Fibroblast of lung (primary cell): ENCODE measurements at regions not wholly inside any gene's neighbourhood (a gene's known extent, or its start where the extent isn't known, plus 50 kb on each side); places are given as distances from the start of the nearest gene placed in this dataset.

Source experiments
- DNase-seq, 2 donors: peaks; one replicate each; pipeline versions ENCODE4 v3.0.0 to v3.0.0-alpha.2; 2010; ENCODE audit warnings: low read depth in 2 of 2
- H2AFZ ChIP-seq: 2 replicates; pipeline ENCODE4 v1.5.1; 2012; ENCODE audit warnings: low read length, control low read depth, inconsistent platforms
- H3K27ac ChIP-seq: 2 replicates; pipeline ENCODE4 v1.5.1; 2011; ENCODE audit warnings: low read length, control low read depth; ENCODE audit not compliant: insufficient read depth
- H3K27me3 ChIP-seq: 2 replicates; pipeline ENCODE4 v1.5.1; 2011; ENCODE audit warnings: mild to moderate bottlenecking, low read length; ENCODE audit not compliant: control insufficient read depth, insufficient read depth
- H3K36me3 ChIP-seq: 2 replicates; pipeline ENCODE4 v1.5.1; 2011; ENCODE audit warnings: low read length; ENCODE audit not compliant: control insufficient read depth, insufficient read depth
- H3K4me1 ChIP-seq: 2 replicates; pipeline ENCODE4 v1.5.1; 2011; ENCODE audit warnings: low read length; ENCODE audit not compliant: control insufficient read depth, insufficient read depth; ENCODE audit errors: extremely low read depth
- H3K4me2 ChIP-seq: 2 replicates; pipeline ENCODE4 v1.5.1; 2011; ENCODE audit warnings: low read length, control low read depth; ENCODE audit not compliant: insufficient read depth; ENCODE audit errors: extremely low read depth
- H3K4me3 ChIP-seq, 4 experiments: fragments of 200-600 bp in 1 of 4; sonication (generic) in 1 of 4; replicated peaks in 1 of 4; 2 replicates each; pipeline ENCODE4 v1.5.1; 2011 to 2016; ENCODE audit warnings: low read length in 4 of 4, low read depth in 3 of 4, mild to moderate bottlenecking in 3 of 4, control low read depth in 2 of 4, inconsistent platforms in 1 of 4, mixed read lengths in 1 of 4; ENCODE audit not compliant: insufficient read depth in 1 of 4; ENCODE audit errors: control extremely low read depth in 1 of 4
- H3K79me2 ChIP-seq: 2 replicates; pipeline ENCODE4 v1.5.1; 2012; ENCODE audit warnings: mild to moderate bottlenecking, low read length, inconsistent platforms; ENCODE audit not compliant: control insufficient read depth, insufficient read depth
- H3K9ac ChIP-seq: 2 replicates; pipeline ENCODE4 v1.5.1; 2011; ENCODE audit warnings: mild to moderate bottlenecking, low read length, control low read depth; ENCODE audit not compliant: insufficient read depth
- H3K9me3 ChIP-seq: 2 replicates; pipeline ENCODE4 v1.5.1; 2012; ENCODE audit warnings: low read depth, low read length; ENCODE audit not compliant: control insufficient read depth, insufficient read depth
- H4K20me1 ChIP-seq: 2 replicates; pipeline ENCODE4 v1.5.1; 2011; ENCODE audit warnings: low read length; ENCODE audit not compliant: control insufficient read depth, insufficient read depth; ENCODE audit errors: extremely low read depth
- EZH2 ChIP-seq: IDR thresholded peaks from 2 replicates; pipeline ENCODE4 v1.5.1; 2012; ENCODE audit warnings: low read length, control low read depth, mild to moderate bottlenecking; ENCODE audit errors: missing control alignments
- TF ChIP-seq, protein P1 (sequence below), 2 donors: IDR thresholded peaks in 1 of 2; conservative IDR thresholded peaks in 1 of 2; 1 replicate in 1 of 2; 2 replicates in 1 of 2; pipeline ENCODE4 v1.5.1; 2011 to 2012; ENCODE audit warnings: low read length in 2 of 2, control low read depth in 1 of 2, inconsistent platforms in 1 of 2, low read depth in 1 of 2, mild to moderate bottlenecking in 1 of 2

GRCh38 chr7:10672186-10672585 lies 301.5 kb upstream of the PHF14 start:
- H4K20me1 ChIP-seq: no peaks in the 10 kb centered on the region
- no peak overlapping the region for H3K9ac ChIP-seq
- no peak overlapping the region for H2AFZ ChIP-seq
- TF ChIP-seq, protein P1, sequence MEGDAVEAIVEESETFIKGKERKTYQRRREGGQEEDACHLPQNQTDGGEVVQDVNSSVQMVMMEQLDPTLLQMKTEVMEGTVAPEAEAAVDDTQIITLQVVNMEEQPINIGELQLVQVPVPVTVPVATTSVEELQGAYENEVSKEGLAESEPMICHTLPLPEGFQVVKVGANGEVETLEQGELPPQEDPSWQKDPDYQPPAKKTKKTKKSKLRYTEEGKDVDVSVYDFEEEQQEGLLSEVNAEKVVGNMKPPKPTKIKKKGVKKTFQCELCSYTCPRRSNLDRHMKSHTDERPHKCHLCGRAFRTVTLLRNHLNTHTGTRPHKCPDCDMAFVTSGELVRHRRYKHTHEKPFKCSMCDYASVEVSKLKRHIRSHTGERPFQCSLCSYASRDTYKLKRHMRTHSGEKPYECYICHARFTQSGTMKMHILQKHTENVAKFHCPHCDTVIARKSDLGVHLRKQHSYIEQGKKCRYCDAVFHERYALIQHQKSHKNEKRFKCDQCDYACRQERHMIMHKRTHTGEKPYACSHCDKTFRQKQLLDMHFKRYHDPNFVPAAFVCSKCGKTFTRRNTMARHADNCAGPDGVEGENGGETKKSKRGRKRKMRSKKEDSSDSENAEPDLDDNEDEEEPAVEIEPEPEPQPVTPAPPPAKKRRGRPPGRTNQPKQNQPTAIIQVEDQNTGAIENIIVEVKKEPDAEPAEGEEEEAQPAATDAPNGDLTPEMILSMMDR (conservative IDR thresholded peaks at IDR 0.05 in 1 of 2, IDR thresholded peaks at IDR 0.05 in 1 of 2; ENCODE audit: low read depth in 1 of 2, low read length in 2 of 2): no peak
- no peak for TF ChIP-seq EZH2
- no peaks in the 10 kb centered on the region for H3K9me3 ChIP-seq
- H3K4me1 ChIP-seq: no peaks in the 10 kb centered on the region
- no peak for DNase-seq
- H3K27ac ChIP-seq: no peak overlapping the region
- H3K4me3 ChIP-seq: no peak overlapping the region
- H3K79me2 ChIP-seq: no peaks in the 10 kb centered on the region
- H3K27me3 ChIP-seq: no peaks in the 10 kb centered on the region
- H3K36me3 ChIP-seq: no peaks in the 10 kb centered on the region
- no peak overlapping the region for H3K4me2 ChIP-seq

DNA sequence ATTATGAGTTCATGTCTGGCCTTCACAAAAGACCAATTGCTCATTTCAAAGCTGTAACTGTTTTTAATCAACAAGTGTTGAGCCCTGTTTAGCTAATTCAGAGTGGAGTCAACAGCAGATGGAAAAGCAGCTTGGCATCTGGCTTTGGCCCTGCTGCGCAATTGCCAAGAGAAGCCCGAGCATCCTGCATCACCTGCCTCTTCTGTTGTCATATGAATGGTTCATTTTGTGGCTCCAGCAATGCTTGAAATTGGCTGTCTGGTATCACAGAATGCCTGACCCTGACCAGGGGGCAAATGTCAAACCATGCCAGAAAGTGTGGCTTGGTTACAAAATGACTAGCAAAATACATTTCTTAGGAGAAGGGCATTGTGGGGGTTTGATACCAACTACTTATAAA lies 296.5 kb upstream of the PHF14 start:
- Histone ChIP-seq H3K9ac (no peak overlapping the region), H3K4me1 (no peaks in the 10 kb centered on the region), H3K4me3 (no peak overlapping the region), H3K27ac (no peak overlapping the region), H3K36me3 (no peaks in the 10 kb centered on the region), H3K4me2 (no peak overlapping the region), H3K27me3 (no peaks in the 10 kb centered on the region), H4K20me1 (no peaks in the 10 kb centered on the region), H3K9me3 (no peaks in the 10 kb centered on the region), H2AFZ (no peak overlapping the region), H3K79me2 (no peaks in the 10 kb centered on the region)
- no peak for DNase-seq
- no peak for TF ChIP-seq EZH2
- TF ChIP-seq, protein P1 (conservative IDR thresholded peaks at IDR 0.05 in 1 of 2, IDR thresholded peaks at IDR 0.05 in 1 of 2; ENCODE audit: low read depth in 1 of 2, low read length in 2 of 2): no peak

GRCh38 chr7:10677668-10678232 lies 295.9 kb upstream of the PHF14 start:
- Histone ChIP-seq H3K4me1 (no peaks in the 10 kb centered on the region), H3K36me3 (no peaks in the 10 kb centered on the region), H2AFZ (no peak overlapping the region), H3K79me2 (no peaks in the 10 kb centered on the region), H4K20me1 (no peaks in the 10 kb centered on the region), H3K4me3 (no peak overlapping the region), H3K9me3 (no peaks in the 10 kb centered on the region), H3K27me3 (no peaks in the 10 kb centered on the region), H3K9ac (no peak overlapping the region), H3K4me2 (no peak overlapping the region), H3K27ac (no peak overlapping the region)
- no peak for DNase-seq
- TF ChIP-seq EZH2: no peak
- TF ChIP-seq, protein P1 (conservative IDR thresholded peaks at IDR 0.05 in 1 of 2, IDR thresholded peaks at IDR 0.05 in 1 of 2; ENCODE audit: low read depth in 1 of 2, low read length in 2 of 2): no peak
